Fibroblast of lung (primary cell): ENCODE measurements at regions not wholly inside any gene's neighbourhood (a gene's known extent, or its start where the extent isn't known, plus 50 kb on each side); places are given as distances from the start of the nearest gene placed in this dataset.
"Not testable (repeated sequence)": the region's sequence is repeated elsewhere in the genome, so short reads cannot be mapped to it uniquely, and the experiment has no call there.

Experiments
- CTCF ChIP-seq, 2 donors: IDR thresholded peaks in 1 of 2; conservative IDR thresholded peaks in 1 of 2; 1 replicate in 1 of 2; 2 replicates in 1 of 2; pipeline ENCODE4 v1.5.1; 2011 to 2012; ENCODE audit warnings: low read length in 2 of 2, control low read depth in 1 of 2, inconsistent platforms in 1 of 2, low read depth in 1 of 2, mild to moderate bottlenecking in 1 of 2
- EZH2 ChIP-seq: IDR thresholded peaks from 2 replicates; pipeline ENCODE4 v1.5.1; 2012; ENCODE audit warnings: low read length, control low read depth, mild to moderate bottlenecking; ENCODE audit errors: missing control alignments

DNA sequence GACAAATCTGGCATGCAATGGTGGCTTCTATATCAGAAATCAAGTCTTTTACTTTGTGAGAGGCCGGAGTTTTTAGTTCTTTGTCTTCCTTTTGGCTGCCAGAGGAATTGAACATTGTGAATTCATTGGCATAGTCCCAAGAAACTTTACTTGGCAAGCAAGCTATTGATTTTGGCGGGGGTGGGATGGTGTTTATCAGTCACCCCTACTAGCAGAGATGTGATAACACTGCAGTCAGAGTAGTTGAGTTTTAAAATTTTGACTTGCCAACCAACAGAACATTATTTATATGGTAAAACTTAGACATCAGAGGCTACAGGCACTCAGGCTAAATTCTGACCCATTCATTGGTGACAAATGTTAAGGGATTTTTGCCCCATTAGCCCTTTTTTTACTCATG is 129.7 kb downstream of the FAM72C start:
- not testable (repeated sequence) for TF ChIP-seq CTCF (conservative IDR thresholded peaks at IDR 0.05 in 1 of 2, IDR thresholded peaks at IDR 0.05 in 1 of 2; ENCODE audit: low read depth in 1 of 2, low read length in 2 of 2); EZH2
